ENCODE measurements at regions not wholly inside any gene's neighbourhood (a gene's known extent, or its start where the extent isn't known, plus 50 kb on each side); places are given as distances from the start of the nearest gene placed in this dataset.
A peak's percentile ranks its signal among the peaks of the same experiment; 100 is the strongest.

DNA sequence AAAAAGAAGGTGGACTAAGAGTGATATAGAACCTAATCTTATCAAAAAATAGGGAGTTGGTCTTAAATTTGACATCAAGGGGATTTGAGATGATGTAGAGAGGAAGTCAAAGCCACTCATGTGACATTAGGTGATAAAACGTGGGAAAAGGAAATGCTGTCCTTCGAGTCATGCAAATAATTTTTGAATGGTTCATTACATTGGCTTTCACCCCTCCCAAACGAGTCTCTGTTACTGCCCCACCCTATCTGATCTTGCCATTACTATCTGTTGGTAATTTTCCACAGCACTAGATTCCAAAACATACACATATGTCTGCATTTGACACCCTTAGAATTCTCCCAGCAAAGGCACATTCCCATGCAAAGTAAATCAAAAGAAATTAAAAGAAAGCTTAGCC lies 531.1 kb upstream of the ADAMTS5 start:
- Mint-ChIP-seq H3K9me3 (peaks cover 11% of the 10 kb centered on the region), H3K4me1 (peaks cover 12% of the 10 kb centered on the region), H3K36me3 (no peaks in the 10 kb centered on the region), H3K27me3 (ENCODE audit: low read depth) (no peaks in the 10 kb centered on the region), H3K4me3 (no peak overlapping the region), H3K27ac (no peak overlapping the region)
- no peak for DNase-seq (ENCODE audit: low spot score in 2 of 2, unreplicated experiment in 2 of 2)
- TF ChIP-seq, protein P1, sequence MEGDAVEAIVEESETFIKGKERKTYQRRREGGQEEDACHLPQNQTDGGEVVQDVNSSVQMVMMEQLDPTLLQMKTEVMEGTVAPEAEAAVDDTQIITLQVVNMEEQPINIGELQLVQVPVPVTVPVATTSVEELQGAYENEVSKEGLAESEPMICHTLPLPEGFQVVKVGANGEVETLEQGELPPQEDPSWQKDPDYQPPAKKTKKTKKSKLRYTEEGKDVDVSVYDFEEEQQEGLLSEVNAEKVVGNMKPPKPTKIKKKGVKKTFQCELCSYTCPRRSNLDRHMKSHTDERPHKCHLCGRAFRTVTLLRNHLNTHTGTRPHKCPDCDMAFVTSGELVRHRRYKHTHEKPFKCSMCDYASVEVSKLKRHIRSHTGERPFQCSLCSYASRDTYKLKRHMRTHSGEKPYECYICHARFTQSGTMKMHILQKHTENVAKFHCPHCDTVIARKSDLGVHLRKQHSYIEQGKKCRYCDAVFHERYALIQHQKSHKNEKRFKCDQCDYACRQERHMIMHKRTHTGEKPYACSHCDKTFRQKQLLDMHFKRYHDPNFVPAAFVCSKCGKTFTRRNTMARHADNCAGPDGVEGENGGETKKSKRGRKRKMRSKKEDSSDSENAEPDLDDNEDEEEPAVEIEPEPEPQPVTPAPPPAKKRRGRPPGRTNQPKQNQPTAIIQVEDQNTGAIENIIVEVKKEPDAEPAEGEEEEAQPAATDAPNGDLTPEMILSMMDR (IDR thresholded peaks at IDR 0.05; ENCODE audit: unreplicated experiment) = no peak

GRCh38 chr21:27495836-27496235 lies 528.9 kb upstream of the ADAMTS5 start:
- peaks cover 14% of the 10 kb centered on the region for H3K9me3 Mint-ChIP-seq
- H3K27me3 Mint-ChIP-seq (ENCODE audit: low read depth) = no peaks in the 10 kb centered on the region
- no peak for DNase-seq (ENCODE audit: low spot score in 2 of 2, unreplicated experiment in 2 of 2)
- TF ChIP-seq, protein P1 (IDR thresholded peaks at IDR 0.05; ENCODE audit: unreplicated experiment) = no peak
- H3K36me3 Mint-ChIP-seq = no peaks in the 10 kb centered on the region
- no peak overlapping the region for H3K4me3 Mint-ChIP-seq
- no peak overlapping the region for H3K27ac Mint-ChIP-seq
- peaks cover 22% of the 10 kb centered on the region for H3K4me1 Mint-ChIP-seq

GRCh38 chr21:27493542-27493941 lies 526.7 kb upstream of the ADAMTS5 start:
- Mint-ChIP-seq H3K27me3 (ENCODE audit: low read depth) (no peaks in the 10 kb centered on the region), H3K4me1 (peaks cover 22% of the 10 kb centered on the region), H3K9me3 (peaks cover 14% of the 10 kb centered on the region), H3K36me3 (no peaks in the 10 kb centered on the region), H3K27ac (no peak overlapping the region), H3K4me3 (no peak overlapping the region)
- TF ChIP-seq, protein P1 (IDR thresholded peaks at IDR 0.05; ENCODE audit: unreplicated experiment) = no peak
- no peak for DNase-seq (ENCODE audit: low spot score in 2 of 2, unreplicated experiment in 2 of 2)

GRCh38 chr21:27487676-27488075 lies 520.8 kb upstream of the ADAMTS5 start:
- Mint-ChIP-seq H3K9me3 (peaks cover 10% of the 10 kb centered on the region), H3K36me3 (no peaks in the 10 kb centered on the region)
- TF ChIP-seq, protein P1 (IDR thresholded peaks at IDR 0.05; ENCODE audit: unreplicated experiment) = no peak

GRCh38 chr21:27480841-27481261 lies 514.0 kb upstream of the ADAMTS5 start:
- peaks cover 25% of the 10 kb centered on the region for H3K9me3 Mint-ChIP-seq
- H3K4me1 Mint-ChIP-seq = peaks cover 16% of the 10 kb centered on the region
- no peaks in the 10 kb centered on the region for H3K36me3 Mint-ChIP-seq
- no peaks in the 10 kb centered on the region for H3K27me3 Mint-ChIP-seq (ENCODE audit: low read depth)
- DNase-seq (ENCODE audit: low spot score in 2 of 2, unreplicated experiment in 2 of 2) = no peak
- TF ChIP-seq, protein P1 (IDR thresholded peaks at IDR 0.05; ENCODE audit: unreplicated experiment) = no peak
- no peak overlapping the region for H3K27ac Mint-ChIP-seq
- H3K4me3 Mint-ChIP-seq = no peak overlapping the region

More at GRCh38 chr21:27487676-27488075, 520.8 kb upstream of the ADAMTS5 start:
- H3K4me3 Mint-ChIP-seq = no peak overlapping the region
- H3K27ac Mint-ChIP-seq = no peak overlapping the region
- peaks cover 10% of the 10 kb centered on the region for H3K4me1 Mint-ChIP-seq
- DNase-seq (ENCODE audit: low spot score in 2 of 2, unreplicated experiment in 2 of 2) = no peak
- no peaks in the 10 kb centered on the region for H3K27me3 Mint-ChIP-seq (ENCODE audit: low read depth)

- Mint-ChIP-seq H3K36me3 (no peaks in the 10 kb centered on the region), H3K4me3 (no peak overlapping the region), H3K27me3 (ENCODE audit: low read depth) (no peaks in the 10 kb centered on the region), H3K9me3 (peaks cover 17% of the 10 kb centered on the region), H3K27ac (peak overlapping the region; percentile 18), H3K4me1 (peaks cover 39% of the 10 kb centered on the region)
- no peak for DNase-seq (ENCODE audit: low spot score in 2 of 2, unreplicated experiment in 2 of 2)
- TF ChIP-seq, protein P1 (IDR thresholded peaks at IDR 0.05; ENCODE audit: unreplicated experiment) = no peak
These were observed 510.4 kb upstream of the ADAMTS5 start for GRCh38 chr21:27477296-27477695.

Data from mesothelial cell of epicardium (in vitro differentiated cells).